DND-41 (cell line): ENCODE measurements at regions not wholly inside any gene's neighbourhood (a gene's known extent, or its start where the extent isn't known, plus 50 kb on each side); places are given as distances from the start of the nearest gene placed in this dataset.

ENCODE experiments used
- EZH2 ChIP-seq: IDR thresholded peaks from 3 replicates; pipeline ENCODE4 v1.6.1; 2012; ENCODE audit warnings: borderline replicate concordance, low read depth, mild to moderate bottlenecking, moderate library complexity, low read length, inconsistent platforms; ENCODE audit not compliant: severe bottlenecking
- TF ChIP-seq, protein P1 (sequence below): IDR thresholded peaks from 2 replicates; pipeline ENCODE4 v1.5.1; 2012; ENCODE audit warnings: borderline replicate concordance, low read length, moderate library complexity, mild to moderate bottlenecking; ENCODE audit not compliant: poor library complexity, severe bottlenecking; ENCODE audit errors: extremely low read depth

GRCh38 chr17:26731005-26731921 lies 562.7 kb upstream of the WSB1 start:
- TF ChIP-seq, protein P1, sequence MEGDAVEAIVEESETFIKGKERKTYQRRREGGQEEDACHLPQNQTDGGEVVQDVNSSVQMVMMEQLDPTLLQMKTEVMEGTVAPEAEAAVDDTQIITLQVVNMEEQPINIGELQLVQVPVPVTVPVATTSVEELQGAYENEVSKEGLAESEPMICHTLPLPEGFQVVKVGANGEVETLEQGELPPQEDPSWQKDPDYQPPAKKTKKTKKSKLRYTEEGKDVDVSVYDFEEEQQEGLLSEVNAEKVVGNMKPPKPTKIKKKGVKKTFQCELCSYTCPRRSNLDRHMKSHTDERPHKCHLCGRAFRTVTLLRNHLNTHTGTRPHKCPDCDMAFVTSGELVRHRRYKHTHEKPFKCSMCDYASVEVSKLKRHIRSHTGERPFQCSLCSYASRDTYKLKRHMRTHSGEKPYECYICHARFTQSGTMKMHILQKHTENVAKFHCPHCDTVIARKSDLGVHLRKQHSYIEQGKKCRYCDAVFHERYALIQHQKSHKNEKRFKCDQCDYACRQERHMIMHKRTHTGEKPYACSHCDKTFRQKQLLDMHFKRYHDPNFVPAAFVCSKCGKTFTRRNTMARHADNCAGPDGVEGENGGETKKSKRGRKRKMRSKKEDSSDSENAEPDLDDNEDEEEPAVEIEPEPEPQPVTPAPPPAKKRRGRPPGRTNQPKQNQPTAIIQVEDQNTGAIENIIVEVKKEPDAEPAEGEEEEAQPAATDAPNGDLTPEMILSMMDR: no peak
- no peak for TF ChIP-seq EZH2
